Stimulated activated CD4-positive, alpha-beta T cell treated with anti-CD3 and anti-CD28 coated beads, Interleukin-2, amount 100 ng/mL, for 48 hours (primary cell): ENCODE measurements at regions not wholly inside any gene's neighbourhood (a gene's known extent, or its start where the extent isn't known, plus 50 kb on each side); places are given as distances from the start of the nearest gene placed in this dataset.
"Not testable (repeated sequence)": the region's sequence is repeated elsewhere in the genome, so short reads cannot be mapped to it uniquely, and the experiment has no call there.

Experiments used
- DNase-seq, 2 donors: peaks; one replicate each; pipeline ENCODE4 v3.0.0-alpha.2; 2020

DNA sequence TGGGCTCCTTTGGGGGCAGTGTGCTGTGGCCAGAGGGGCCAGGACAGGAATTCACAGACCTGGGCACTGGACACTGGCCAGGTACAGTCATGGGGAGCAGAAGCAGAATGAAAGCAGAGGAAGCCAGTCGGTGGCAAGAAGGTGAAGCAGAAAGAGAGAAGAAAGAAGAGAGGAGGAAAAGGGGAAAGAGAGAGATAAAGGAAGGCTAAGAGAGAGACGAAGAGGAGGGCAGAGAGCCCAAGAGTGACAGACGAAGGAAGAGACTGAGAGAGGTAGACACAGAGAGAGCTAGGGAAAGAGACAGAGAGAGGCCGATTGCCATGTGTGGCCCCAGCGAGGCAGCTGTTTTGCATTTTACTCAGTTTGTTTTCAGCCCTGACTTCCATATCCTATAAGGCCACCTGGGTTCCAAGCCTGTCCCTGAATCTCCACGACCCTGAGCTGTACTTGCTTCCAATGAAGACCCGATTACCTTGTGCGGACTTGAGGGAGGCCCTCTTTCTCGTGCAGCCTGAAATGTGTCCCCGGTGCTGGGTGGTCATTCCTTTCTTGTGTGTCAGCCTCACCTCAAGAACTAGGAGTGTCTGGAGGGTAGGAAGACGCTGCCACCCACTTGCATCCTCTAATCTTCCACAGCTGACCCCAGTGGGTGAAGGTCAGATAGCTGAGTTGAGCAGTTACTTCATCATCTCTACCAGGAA is 73.9 kb downstream of the LSM3 start:
- no peak for DNase-seq

GRCh38 chr3:14253022-14253706 is 74.5 kb downstream of the LSM3 start:
- no peak for DNase-seq

DNA sequence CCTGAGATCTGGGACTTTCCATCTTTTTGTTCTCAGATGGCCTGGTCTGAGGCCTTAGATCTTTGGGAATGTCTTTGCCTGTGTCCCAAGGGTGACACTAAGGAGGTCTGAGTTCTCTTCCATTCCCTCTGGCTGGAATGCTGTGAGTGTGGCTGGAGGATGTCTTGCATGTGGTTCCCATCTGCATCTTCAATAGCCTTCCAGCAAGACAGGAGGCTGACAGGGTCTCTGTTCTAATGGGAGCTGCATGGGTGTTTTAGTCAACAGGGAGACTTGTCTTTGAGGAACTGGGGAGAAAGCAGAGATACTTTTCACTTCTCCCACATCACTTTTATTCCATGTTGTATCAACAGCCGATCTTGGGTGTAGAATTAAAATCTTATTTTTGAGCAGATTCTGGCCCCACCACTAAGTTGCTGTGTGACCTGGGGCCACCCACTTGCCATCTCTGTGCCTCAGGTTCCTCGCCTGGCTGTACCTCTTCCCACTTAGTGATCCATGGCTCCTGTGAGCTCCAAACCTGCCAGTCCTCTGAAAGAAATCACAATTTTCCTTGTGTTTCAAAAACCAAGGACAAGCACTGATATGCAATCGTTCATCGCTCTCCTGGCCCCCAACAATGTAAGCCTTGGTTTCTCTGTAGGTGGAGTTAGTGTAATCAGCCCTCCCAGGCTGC is 75.2 kb downstream of the LSM3 start:
- DNase-seq: no peak

GRCh38 chr3:14254812-14255702 is 76.4 kb downstream of the LSM3 start:
- no peak for DNase-seq

DNA sequence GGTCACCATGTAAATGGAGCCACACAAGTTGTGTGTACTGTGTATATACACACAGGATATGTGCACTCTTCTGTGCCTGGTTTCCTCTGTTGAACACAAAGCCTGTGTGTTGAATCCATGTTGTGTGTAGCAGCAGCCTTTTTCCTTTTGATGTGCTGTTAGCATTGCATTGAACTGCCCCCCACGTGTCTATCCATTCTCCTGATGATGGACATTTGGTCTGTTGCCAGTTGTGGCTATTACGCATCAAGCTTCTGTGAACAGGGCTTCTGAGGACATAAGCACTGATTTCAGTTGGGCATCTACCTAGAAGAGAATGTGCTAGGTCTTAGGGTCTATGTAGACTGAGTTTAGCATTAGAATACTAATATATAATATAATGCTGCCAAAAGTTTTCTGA is 77.4 kb downstream of the LSM3 start:
- no peak for DNase-seq

DNA sequence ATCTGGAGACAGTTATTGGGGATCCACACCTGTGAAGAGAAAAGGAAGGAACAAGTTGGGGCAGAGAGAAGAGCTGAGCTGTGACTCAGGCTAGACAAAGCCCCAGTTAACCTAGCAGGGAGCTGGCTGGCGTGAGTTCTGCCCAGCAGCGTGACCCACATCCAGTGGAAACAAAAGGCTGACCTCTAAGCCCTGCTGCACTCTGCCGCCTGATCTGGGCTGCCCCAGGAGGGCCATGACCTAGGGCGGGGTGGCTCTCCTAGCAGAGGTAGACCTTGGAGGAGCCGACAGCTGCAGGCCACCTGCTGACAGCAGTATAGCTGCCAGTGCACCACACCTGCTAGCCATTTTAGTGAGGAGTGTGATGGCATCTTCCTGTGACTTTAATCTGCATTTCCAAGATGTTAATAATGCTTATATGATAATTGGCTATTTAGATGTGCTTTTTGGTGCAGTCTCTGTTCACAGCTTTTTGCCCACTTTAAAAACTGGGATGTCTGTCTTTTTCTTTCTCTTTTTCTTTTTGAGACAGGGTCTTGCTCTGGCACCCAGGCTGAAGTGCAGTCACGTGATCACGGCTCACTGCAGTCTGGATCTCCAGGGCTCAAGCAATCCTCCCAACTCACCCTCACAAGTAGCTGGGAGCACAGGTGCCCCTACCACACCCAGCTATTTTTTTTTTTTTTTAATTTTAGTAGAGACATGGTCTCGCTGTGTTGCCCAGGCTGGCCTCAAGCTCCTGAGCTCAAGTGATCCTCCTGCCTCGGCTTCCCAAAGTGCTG is 78.1 kb downstream of the LSM3 start:
- no peak for DNase-seq

DNA sequence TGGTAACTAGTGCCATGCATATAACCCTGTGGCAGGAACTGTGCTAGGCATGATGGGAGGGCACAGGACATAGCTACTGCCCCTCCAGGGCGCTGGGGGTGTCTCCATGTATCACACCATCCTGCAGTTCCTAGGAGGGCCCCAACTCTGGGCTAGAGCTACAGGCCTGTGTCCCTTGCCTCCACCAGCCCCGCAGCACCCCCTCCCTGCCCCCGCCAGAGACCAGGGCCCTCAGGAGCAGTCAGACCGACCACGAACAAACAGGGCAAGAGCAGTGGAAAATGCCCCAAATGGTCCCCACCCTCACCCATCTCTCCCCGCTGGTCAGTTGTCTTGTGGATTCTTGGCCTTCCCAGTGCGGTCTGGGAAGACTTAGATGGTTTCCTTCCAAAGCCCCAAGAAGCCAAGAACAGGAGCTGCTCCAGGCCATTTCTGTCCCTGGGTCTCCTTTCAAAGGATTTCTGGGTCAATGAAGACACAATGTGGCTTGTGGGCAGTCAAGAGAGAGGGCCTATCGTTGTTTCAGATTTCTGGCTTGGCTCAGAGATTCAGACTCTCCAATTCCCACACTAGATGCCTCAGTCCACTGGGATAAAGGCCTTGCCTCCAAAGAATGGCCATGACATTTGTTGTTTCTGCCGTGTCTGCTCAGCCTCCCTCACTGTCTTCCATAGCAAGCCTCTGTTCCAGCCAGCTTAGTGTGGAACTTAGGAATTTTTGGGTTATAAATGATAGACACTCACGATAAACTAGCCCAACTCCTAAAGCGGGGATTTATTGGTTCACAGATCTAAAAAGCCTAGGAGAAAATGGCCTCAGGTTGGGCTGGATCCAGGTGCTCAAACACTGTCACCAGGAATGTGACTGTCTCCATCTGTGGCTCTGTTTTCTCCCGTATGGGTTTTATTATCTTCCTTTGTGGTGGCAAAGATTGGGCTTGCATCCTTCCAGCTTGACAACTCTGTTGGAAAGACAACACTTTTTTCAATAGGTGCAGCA is 80.6 kb downstream of the LSM3 start:
- no peak for DNase-seq

GRCh38 chr3:14260463-14260862 is 81.8 kb downstream of the LSM3 start:
- no peak for DNase-seq

DNA sequence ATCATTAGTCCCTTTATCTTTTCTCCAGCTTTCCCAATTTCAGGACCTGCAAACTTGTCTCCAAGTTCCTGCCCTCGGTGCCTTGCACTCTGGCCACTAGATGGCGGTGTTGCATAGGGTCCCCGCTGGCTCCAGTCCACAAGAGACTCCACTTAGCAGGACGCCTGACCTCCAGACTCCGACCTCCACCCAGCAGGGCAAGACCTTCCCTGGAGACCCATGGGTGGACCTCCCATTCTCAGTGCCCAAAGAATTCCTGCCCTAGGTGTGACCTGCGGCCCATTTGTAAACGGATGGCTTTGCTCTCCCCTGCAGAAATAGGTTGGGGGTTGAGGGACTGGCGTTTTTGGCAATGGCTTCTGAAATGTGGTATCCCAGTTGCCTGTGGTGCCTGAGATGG is 82.6 kb downstream of the LSM3 start:
- peak; percentile 80 to 82 for DNase-seq

DNA sequence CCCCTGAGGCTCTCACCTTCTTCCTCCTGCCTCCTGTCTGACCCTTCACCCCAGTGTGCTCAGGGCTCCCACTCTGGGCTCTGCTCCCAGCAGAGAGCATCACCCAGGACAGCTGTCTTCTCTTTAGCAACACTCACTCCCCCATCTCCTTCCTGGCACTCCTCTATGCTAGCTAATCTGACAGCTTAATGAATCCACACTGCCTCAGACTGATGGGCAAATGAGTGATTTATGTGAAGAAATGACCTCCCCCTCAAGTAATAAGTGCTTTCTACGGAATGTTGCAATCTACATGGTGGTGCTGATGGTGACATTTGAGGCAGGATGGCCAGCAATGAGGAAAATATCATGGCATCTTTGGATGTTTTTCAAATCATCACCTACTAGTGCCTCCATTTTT is 83.6 kb downstream of the LSM3 start:
- no peak for DNase-seq

GRCh38 chr3:14262867-14263266 is 84.2 kb downstream of the LSM3 start:
- no peak for DNase-seq

DNA sequence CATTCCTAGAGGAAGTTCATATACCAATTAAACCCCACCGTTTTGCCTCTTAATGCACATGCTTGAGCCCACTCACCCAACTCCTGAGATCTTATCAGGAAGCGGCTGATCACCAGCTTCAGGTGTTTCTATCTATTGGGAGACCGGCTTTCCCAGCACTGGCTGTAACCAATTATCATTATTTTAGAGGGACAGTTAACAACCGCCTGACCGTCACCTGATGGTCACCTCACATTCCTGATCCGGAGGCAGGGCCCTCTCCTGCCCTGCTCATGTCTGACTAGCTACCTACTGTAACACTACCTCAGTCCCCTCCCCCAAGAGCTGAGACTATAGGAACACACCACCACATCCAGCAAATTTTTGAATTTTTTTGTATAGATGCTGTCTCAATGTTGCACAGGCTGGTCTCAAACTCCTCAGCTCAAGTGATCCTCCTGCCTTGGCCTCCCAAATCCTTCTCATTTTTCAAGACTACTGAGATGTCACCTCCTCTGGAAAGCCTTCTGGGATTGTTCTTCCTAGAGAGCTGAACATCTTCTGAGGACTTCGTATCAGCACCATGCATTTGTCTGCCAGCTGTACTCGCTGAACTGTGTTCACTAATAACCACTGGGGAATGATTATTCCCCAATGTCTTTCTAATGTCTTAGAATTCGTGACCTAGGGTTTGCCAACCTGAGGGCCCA is 84.8 kb downstream of the LSM3 start:
- DNase-seq: no peak

DNA sequence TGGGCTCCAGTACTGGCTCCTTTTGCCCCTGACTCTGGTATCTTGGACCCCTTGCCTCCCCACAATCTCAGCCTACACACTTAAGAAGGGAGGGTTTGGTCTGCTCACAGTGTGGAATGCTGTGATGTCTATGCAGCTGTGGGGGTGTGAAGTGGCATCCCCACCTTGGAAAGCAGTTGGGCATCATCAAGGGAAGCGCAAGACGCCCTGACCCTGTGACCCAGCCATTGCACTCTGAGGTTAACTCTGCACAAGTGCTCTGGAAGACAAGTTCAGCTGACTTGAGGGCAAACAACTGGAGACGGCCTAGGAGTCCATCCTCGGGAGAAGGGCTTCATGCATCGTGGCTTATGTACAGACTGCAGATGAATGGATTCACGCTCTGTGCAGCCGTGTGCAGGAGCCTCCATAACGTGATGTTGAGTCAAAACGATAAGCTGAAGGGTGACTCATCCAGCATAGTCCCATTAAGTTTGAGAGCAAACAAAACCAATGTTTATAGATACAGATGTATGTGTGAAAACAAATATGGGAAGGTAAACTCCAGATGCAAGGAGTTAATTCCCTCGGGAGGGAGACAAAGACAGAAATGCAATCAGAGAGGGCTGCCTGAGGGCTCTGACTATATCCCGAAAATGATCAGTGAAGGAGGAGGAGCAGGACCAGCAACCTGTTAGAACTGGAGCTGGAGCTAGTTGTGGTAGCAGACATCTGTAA is 86.8 kb downstream of the LSM3 start:
- DNase-seq: no peak

DNA sequence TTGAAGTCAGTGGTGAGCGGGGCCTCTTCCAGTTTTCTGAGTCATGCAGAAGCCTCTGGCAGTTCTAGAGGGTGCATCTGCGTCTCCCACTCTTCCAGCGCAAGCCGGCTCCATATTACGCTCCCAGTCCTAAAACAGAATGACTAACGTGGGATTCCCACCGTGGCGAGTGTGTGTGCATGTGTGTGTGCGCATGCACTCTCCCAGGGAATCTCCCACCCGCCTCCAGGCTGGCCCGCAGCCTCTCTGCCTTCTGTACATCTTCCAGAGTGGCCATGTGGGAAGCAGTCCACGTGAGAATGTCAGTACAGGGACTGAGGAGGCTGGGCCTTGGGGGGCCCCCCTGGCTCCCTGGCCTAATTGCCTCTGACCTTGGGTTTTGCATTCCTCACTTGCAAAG is 87.7 kb downstream of the LSM3 start:
- no peak for DNase-seq

DNA sequence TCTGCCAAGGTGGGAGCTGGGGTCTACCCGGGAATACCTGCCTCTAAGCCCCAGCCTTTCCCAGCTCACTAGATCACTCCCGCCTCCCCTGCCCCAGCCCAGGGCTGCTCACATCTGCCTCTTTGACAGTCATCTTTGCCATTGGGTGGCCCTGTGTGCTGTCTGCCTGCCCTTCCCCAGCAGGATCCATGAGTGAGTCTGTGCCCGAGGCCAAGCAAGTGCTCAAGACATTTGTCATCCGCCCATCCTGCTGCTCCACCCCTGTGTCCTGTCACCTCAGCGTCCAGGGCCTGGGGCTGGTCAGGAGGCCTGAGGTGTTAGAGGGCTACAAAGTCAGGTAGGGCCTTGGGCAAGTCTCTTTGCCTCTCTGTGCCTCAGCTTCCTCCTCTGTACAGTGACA is 89.4 kb downstream of the LSM3 start:
- DNase-seq: no peak

DNA sequence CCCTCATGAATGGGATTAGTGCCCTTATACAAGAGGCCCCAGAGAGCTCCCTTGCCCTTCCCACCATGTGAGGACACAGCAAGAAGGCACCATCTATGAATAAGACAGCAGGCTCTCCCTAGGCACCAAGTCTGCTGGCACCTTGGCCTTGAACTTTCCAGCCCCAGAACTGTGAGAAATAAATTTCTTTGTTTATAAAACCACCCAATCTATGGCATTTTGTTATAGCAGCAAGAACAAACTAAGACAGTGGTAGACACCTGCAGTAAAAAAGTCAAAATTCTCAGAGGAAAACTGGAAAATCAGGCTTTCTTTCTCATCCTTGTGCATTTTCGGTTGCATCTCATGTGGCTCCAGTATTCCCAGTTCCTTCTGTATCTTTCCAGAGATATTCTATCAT is 90.3 kb downstream of the LSM3 start:
- DNase-seq: no peak

DNA sequence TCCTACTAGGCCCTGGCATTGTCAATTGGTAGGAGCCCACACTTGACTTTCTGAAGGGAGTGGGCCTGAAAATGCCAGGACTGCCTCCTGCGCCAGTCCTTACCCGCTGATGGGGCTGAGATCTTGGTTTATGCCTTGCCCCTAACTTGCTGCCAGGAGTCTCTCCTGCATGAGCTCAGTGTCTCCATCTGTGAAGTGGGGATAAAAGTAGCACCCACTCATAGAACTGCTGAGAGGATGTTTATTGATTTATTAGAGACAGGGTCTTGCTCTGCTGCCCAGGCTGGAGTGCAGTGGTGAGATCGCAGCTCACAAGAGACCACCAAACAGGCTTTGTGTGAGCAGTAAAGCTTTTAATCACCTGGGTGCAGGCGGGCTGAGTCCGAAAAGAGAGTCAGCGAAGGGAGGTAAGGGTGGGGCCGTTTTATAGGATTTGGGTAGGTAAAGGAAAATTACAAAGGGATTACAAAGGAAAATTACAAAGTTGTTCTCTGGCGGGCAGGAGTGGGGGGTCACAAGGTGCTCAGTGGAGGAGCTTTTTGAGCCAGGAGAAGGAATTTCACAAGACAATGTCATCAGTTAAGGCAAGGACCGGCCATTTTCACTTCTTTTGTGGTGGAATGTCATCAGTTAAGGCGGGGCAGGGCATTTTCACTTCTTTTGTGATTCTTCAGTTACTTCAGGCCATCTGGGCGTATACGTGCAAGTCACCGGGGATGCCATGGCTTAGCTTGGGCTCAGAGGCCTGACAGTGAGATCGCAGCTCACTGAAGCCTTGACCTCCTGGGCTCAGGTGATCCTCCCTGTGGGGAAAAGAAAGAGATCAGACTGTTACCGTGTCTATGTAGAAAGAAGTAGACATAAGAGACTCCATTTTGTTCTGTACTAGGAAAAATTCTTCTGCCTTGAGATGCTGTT is 93.7 kb downstream of the LSM3 start:
- DNase-seq: not testable (repeated sequence)

- not testable (repeated sequence) for DNase-seq
These were observed 94.4 kb downstream of the LSM3 start for GRCh38 chr3:14272959-14273560.
